ENCODE measurements at regions not wholly inside any gene's neighbourhood (a gene's known extent, or its start where the extent isn't known, plus 50 kb on each side); places are given as distances from the start of the nearest gene placed in this dataset.

DNA sequence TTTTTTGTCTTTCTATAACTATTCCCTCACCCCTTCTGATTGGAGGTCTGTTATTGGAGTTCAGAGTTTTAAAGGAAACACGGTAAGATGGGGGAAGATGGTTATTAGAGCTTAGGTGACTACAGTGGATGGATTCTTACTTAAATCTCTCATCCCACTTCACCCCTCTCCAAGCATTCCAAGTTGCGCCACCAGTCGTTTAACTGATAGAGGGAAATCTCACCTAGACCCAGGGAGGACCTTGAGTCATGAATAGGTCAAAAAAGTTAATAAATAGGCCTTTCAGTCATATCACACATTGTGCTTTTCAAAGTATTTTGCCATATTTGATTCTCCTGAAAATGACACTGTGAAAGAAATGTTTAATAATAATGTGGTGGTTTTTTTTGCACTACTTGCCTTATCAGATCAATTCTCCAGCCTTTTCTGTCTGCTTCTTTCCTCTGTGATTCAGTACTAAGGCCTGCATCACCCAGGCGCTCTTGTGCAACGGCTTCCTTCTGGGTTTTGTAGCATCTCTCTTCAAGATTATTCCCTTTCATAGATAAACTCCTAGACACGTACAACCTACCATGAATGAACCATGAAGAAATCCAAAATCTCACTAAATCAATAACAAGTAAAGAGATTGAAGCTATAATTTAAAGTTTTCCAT is 100.4 kb upstream of the TGFBR2 start:
- CTCF ChIA-PET: no interaction called here
- POLR2A ChIA-PET: no interaction called here
- H3K27me3 ChIP-seq (ENCODE audit: control insufficient read depth, insufficient read depth, low read length): no peaks in the 10 kb centered on the region
- TF ChIP-seq, protein P1, sequence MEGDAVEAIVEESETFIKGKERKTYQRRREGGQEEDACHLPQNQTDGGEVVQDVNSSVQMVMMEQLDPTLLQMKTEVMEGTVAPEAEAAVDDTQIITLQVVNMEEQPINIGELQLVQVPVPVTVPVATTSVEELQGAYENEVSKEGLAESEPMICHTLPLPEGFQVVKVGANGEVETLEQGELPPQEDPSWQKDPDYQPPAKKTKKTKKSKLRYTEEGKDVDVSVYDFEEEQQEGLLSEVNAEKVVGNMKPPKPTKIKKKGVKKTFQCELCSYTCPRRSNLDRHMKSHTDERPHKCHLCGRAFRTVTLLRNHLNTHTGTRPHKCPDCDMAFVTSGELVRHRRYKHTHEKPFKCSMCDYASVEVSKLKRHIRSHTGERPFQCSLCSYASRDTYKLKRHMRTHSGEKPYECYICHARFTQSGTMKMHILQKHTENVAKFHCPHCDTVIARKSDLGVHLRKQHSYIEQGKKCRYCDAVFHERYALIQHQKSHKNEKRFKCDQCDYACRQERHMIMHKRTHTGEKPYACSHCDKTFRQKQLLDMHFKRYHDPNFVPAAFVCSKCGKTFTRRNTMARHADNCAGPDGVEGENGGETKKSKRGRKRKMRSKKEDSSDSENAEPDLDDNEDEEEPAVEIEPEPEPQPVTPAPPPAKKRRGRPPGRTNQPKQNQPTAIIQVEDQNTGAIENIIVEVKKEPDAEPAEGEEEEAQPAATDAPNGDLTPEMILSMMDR (IDR thresholded peaks at IDR 0.05; ENCODE audit: low read depth, low read length): no peak
- H3K27ac ChIP-seq (ENCODE audit: low read depth, low read length): no peak overlapping the region
- H3K4me3 ChIP-seq (ENCODE audit: low read depth, low read length): no peak overlapping the region
- no peaks in the 10 kb centered on the region for H3K9me3 ChIP-seq (ENCODE audit: control insufficient read depth, insufficient read depth, low read length)
- DNase-seq (ENCODE audit: low read depth, low spot score): no peak

DNA sequence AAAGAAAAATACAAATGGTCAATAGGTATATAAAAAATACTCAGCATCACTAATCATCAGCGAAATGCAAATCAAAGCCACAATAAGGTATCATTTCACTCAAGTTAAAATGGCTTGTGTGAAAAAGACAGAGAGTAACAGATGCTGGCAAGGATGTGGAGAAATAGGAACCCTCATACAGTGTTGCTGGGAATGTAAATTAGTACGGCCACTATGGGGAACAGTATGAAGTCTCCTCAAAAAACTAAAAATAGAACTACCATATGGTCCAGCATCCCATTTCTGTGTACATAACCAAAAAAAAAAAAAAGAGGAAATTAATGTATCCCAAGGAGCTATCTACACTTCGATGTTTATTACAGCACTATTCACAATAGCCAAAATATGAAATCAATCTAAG is 98.1 kb upstream of the TGFBR2 start:
- TF ChIP-seq, protein P1 (IDR thresholded peaks at IDR 0.05; ENCODE audit: low read depth, low read length): no peak
- ChIA-PET POLR2A (no interaction called here), CTCF (no interaction called here)
- no peaks in the 10 kb centered on the region for H3K9me3 ChIP-seq (ENCODE audit: control insufficient read depth, insufficient read depth, low read length)
- H3K27ac ChIP-seq (ENCODE audit: low read depth, low read length): no peak overlapping the region
- no peak for DNase-seq (ENCODE audit: low read depth, low spot score)
- no peak overlapping the region for H3K4me3 ChIP-seq (ENCODE audit: low read depth, low read length)
- H3K27me3 ChIP-seq (ENCODE audit: control insufficient read depth, insufficient read depth, low read length): no peaks in the 10 kb centered on the region

DNA sequence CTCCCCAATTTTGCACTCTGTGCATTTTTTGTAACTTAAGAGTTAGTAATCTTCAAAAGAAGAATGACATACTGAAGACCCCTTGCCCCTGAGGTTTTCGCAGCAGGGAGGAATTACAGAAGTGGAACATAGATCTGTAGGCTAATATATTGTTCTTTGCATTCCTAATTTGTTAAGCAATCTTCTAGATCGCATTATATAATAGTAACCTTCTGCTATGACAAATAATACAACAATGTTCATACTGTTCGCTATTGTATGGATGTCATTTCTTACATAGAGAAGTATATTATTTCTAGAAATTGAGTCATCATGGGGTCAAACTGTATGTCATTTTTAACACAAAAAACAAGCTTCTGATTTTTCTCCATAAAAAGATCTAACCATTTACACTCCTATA is 95.8 kb upstream of the TGFBR2 start:
- CTCF ChIA-PET: no interaction called here
- H3K27me3 ChIP-seq (ENCODE audit: control insufficient read depth, insufficient read depth, low read length): no peaks in the 10 kb centered on the region
- no peak overlapping the region for H3K4me3 ChIP-seq (ENCODE audit: low read depth, low read length)
- H3K9me3 ChIP-seq (ENCODE audit: control insufficient read depth, insufficient read depth, low read length): no peaks in the 10 kb centered on the region
- DNase-seq (ENCODE audit: low read depth, low spot score): no peak
- TF ChIP-seq, protein P1 (IDR thresholded peaks at IDR 0.05; ENCODE audit: low read depth, low read length): no peak
- POLR2A ChIA-PET: no interaction called here
- no peak overlapping the region for H3K27ac ChIP-seq (ENCODE audit: low read depth, low read length)

DNA sequence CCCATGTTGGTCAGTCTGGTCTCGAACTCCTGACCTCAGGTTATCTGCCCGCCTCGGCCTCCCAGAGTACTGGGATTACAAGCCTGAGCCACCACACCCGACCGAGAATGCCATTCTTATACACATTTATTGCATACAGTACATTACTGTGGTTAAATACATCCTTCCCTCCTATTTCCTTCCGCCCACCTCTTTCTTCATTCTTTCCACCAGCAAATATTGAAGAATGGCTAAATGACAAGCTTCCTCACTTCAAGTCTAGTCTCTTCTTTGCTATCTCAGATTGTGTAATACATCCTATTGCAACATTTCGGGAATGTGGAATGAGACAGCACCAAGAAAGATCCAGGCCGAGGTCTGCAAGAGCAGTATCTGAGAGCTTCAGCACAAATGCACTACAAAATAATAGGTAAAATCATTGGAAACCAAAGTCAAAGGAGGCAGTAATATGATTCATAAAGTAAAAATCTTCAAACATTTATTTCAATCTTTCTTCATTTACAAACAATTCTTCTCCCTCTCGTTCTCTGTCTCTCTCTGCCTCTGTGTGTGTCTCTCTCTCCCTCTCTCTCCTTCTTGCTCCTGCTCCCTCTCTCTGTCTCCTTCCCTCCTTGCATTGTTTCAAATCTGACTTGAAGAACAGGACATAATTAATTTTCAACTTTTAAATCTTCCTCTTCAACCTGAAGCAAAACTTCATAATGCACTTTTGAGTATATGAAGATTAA is 94.7 kb upstream of the TGFBR2 start:
- Histone ChIP-seq H3K27me3 (ENCODE audit: control insufficient read depth, insufficient read depth, low read length) (no peaks in the 10 kb centered on the region), H3K27ac (ENCODE audit: low read depth, low read length) (peak overlapping the region; percentile 13), H3K9me3 (ENCODE audit: control insufficient read depth, insufficient read depth, low read length) (no peaks in the 10 kb centered on the region), H3K4me3 (ENCODE audit: low read depth, low read length) (no peak overlapping the region)
- TF ChIP-seq, protein P1 (IDR thresholded peaks at IDR 0.05; ENCODE audit: low read depth, low read length): no peak
- peak; percentile 93 for DNase-seq (ENCODE audit: low read depth, low spot score)
- ChIA-PET CTCF (no interaction called here), POLR2A (interaction anchor here (0.6 to 1.1 kb wide), 4 partner anchors 67 to 96 kb away, joined by 3 to 9 read pairs (median 4); partner anchors contain the start of gene TGFBR2)

DNA sequence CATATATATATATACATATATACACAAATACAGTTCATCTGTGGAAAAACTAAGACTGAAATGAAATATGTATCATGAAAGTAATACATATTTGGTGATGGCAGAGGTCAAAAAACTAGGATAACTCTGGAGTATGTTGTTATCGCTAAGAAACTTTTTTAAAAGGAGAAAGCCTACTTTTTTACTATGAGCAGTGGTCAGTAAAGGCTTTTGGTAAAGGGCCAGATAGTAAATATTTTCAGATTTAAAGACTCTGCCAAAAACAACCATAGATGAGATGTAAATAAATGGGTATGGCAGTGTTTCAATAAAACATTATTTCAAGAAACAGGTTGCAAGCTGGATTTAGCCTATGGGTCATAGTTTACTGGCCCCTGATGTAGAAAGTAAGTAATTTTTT is 93.8 kb upstream of the TGFBR2 start:
- POLR2A ChIA-PET: no interaction called here
- CTCF ChIA-PET: interaction anchor here (0.9 kb wide), 1 partner anchor 180 kb away, joined by 4 read pairs; no protein-coding TSS in a partner anchor
- no peak overlapping the region for H3K27ac ChIP-seq (ENCODE audit: low read depth, low read length)
- H3K9me3 ChIP-seq (ENCODE audit: control insufficient read depth, insufficient read depth, low read length): no peaks in the 10 kb centered on the region
- no peak for DNase-seq (ENCODE audit: low read depth, low spot score)
- H3K4me3 ChIP-seq (ENCODE audit: low read depth, low read length): no peak overlapping the region
- no peaks in the 10 kb centered on the region for H3K27me3 ChIP-seq (ENCODE audit: control insufficient read depth, insufficient read depth, low read length)
- TF ChIP-seq, protein P1 (IDR thresholded peaks at IDR 0.05; ENCODE audit: low read depth, low read length): no peak

Measured in AG04450 (cell line).